Neutrophil (primary cell): ENCODE measurements at regions not wholly inside any gene's neighbourhood (a gene's known extent, or its start where the extent isn't known, plus 50 kb on each side); places are given as distances from the start of the nearest gene placed in this dataset.

Experiments
- H3K27ac ChIP-seq: fragments of 200-600 bp; sonication (generic); 2 replicates; pipeline ENCODE4 v1.5.1; 2016; ENCODE audit warnings: mild to moderate bottlenecking, moderate library complexity
- H3K27me3 ChIP-seq: fragments of 200-600 bp; sonication (generic); 2 replicates; pipeline ENCODE4 v1.6.0; 2016; ENCODE audit warnings: mild to moderate bottlenecking
- H3K36me3 ChIP-seq: fragments of 200-600 bp; sonication (generic); 2 replicates; pipeline ENCODE4 v1.5.1; 2017
- H3K4me1 ChIP-seq, 2 experiments: fragments of 200-600 bp in 1 of 2; sonication (generic) in 1 of 2; 1 replicate in 1 of 2; 2 replicates in 1 of 2; pipeline versions ENCODE4 v1.5.1 to v1.6.1; 2013 to 2016; ENCODE audit warnings: low read depth in 1 of 2, low read length in 1 of 2, mild to moderate bottlenecking in 1 of 2, moderate library complexity in 1 of 2; ENCODE audit not compliant: control insufficient read depth in 1 of 2, insufficient read depth in 1 of 2
- H3K4me3 ChIP-seq, 2 experiments: fragments of 200-600 bp in 1 of 2; sonication (generic) in 1 of 2; 1 replicate in 1 of 2; 2 replicates in 1 of 2; pipeline ENCODE4 v1.5.1; 2013 to 2016; ENCODE audit warnings: low read depth in 1 of 2, low read length in 1 of 2, mild to moderate bottlenecking in 1 of 2, moderate library complexity in 1 of 2
- H3K9me3 ChIP-seq: fragments of 200-600 bp; sonication (generic); 2 replicates; pipeline ENCODE4 v1.5.1; 2016
- CTCF ChIP-seq: fragments of 200-600 bp; sonication (generic); IDR thresholded peaks from 2 replicates; pipeline ENCODE4 v1.5.1; 2016; ENCODE audit warnings: antibody characterized with exemption

- no peaks in the 10 kb centered on the region for H3K9me3 ChIP-seq
- no peaks in the 10 kb centered on the region for H3K4me1 ChIP-seq
- H3K27me3 ChIP-seq, result no peaks in the 10 kb centered on the region
- no peak overlapping the region for H3K4me3 ChIP-seq
- no peak overlapping the region for H3K27ac ChIP-seq
- H3K36me3 ChIP-seq, result no peaks in the 10 kb centered on the region
- TF ChIP-seq CTCF, result no peak
Measured at GRCh38 chr2:21811541-21811940, 687.8 kb downstream of the TDRD15 start.

- H3K27me3 ChIP-seq, result no peaks in the 10 kb centered on the region
- no peak overlapping the region for H3K27ac ChIP-seq
- no peaks in the 10 kb centered on the region for H3K4me1 ChIP-seq
- TF ChIP-seq CTCF, result no peak
- no peaks in the 10 kb centered on the region for H3K36me3 ChIP-seq
- no peak overlapping the region for H3K4me3 ChIP-seq
- no peaks in the 10 kb centered on the region for H3K9me3 ChIP-seq
Measured at GRCh38 chr2:21812766-21813165, 689.0 kb downstream of the TDRD15 start.

GRCh38 chr2:21814588-21815149, 690.9 kb downstream of the TDRD15 start:
- Histone ChIP-seq H3K36me3 (no peaks in the 10 kb centered on the region), H3K9me3 (no peaks in the 10 kb centered on the region), H3K4me3 (no peak overlapping the region), H3K4me1 (no peaks in the 10 kb centered on the region), H3K27ac (no peak overlapping the region), H3K27me3 (no peaks in the 10 kb centered on the region)
- TF ChIP-seq CTCF, result no peak

GRCh38 chr2:21818212-21818795, 694.5 kb downstream of the TDRD15 start:
- H3K9me3 ChIP-seq, result no peaks in the 10 kb centered on the region
- no peak for TF ChIP-seq CTCF
- no peak overlapping the region for H3K4me3 ChIP-seq
- no peaks in the 10 kb centered on the region for H3K4me1 ChIP-seq
- H3K27me3 ChIP-seq, result no peaks in the 10 kb centered on the region
- H3K27ac ChIP-seq, result no peak overlapping the region
- no peaks in the 10 kb centered on the region for H3K36me3 ChIP-seq

- H3K4me3 ChIP-seq, result no peak overlapping the region
- no peaks in the 10 kb centered on the region for H3K36me3 ChIP-seq
- H3K9me3 ChIP-seq, result no peaks in the 10 kb centered on the region
- H3K27me3 ChIP-seq, result no peaks in the 10 kb centered on the region
- no peaks in the 10 kb centered on the region for H3K4me1 ChIP-seq
- H3K27ac ChIP-seq, result no peak overlapping the region
- no peak for TF ChIP-seq CTCF
Measured at GRCh38 chr2:21819454-21819853, 695.7 kb downstream of the TDRD15 start.
